HG03097 (cell line): ENCODE measurements at regions not wholly inside any gene's neighbourhood (a gene's known extent, or its start where the extent isn't known, plus 50 kb on each side); places are given as distances from the start of the nearest gene placed in this dataset.
"Not testable (repeated sequence)": the region's sequence is repeated elsewhere in the genome, so short reads cannot be mapped to it uniquely, and the experiment has no call there.

Experiments
- ATAC-seq: cut with Tn5 transposase; IDR thresholded peaks from one replicate; pipeline ENCODE4 v1.9.1; 2021; ENCODE audit not compliant: unreplicated experiment, low FRiP score

GRCh38 chr10:125605167-125605566, 77.8 kb downstream of the TEX36 start:
- no peak for ATAC-seq

GRCh38 chr10:125602825-125603224, 80.1 kb downstream of the TEX36 start:
- ATAC-seq, result no peak

DNA sequence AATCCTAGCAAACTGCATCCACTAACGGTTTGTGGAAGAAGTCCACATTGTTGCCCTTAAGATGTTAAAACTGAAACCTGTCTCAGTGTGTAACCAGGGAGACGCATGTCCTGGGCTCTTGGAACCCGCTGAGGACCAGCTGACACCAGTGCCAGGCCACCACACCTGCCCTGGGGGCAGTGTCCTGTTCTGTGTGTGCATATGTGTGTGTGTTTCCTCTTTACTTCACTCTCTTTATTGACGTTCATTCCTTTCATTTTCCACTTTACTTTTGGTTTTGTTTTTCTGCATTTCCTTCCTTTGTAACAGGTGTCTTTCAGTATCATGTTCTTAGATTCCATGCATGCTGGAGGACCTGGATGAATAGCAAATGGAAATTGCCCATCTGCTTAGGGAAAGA, 83.8 kb downstream of the TEX36 start:
- ATAC-seq, result no peak

DNA sequence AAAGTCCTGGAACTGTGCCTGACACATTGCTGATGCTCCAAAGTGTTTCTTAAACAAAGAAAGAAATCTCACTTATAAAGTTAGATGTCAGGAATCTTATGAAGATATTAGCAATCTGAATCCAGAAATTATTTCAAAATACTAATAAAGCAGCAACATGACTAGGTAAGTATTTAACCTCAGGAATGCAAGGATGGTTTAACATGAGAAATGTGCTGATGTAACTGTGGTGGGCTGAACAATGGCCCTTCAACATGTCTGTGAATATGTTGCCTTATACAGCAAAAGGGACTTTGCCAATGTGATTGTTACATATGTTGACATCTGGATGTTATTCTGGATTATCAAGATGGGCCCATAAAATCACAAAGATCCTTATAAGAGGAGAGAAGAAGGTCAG, 87.1 kb downstream of the TEX36 start:
- no peak for ATAC-seq

- ATAC-seq, result no peak
Measured at GRCh38 chr10:125593644-125594043, 89.3 kb downstream of the TEX36 start.

- no peak for ATAC-seq
Measured at GRCh38 chr10:125592897-125593296, 90.1 kb downstream of the TEX36 start.

GRCh38 chr10:125591886-125592285, 91.1 kb downstream of the TEX36 start:
- no peak for ATAC-seq

DNA sequence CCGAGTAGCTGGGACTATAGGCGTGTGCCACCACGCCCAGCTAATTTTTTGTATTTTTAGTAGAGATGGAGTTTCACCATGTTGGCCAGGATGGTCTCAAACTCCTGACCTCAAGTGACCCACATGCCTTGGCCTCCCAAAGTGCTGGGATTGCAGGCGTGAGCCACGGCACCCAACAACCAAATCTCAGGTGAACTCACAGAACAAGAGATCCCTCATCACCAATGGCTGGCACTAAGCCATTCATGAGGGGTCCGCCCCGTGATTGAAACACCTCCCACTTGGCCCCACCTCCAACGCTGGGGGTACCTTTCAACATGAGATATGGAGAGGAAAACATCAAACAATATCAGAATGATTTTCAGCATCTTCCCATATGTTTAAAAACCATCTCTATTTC, 94.2 kb downstream of the TEX36 start:
- ATAC-seq, result not testable (repeated sequence)

- ATAC-seq, result no peak
Measured at GRCh38 chr10:125584954-125585353, 98.0 kb downstream of the TEX36 start.

- ATAC-seq, result no peak
Measured at GRCh38 chr10:125578658-125579315, 104.2 kb downstream of the TEX36 start.

GRCh38 chr10:125575843-125576242, 107.1 kb downstream of the TEX36 start:
- ATAC-seq, result no peak

- ATAC-seq, result no peak
Measured at GRCh38 chr10:125568156-125568555, 114.8 kb downstream of the TEX36 start.

DNA sequence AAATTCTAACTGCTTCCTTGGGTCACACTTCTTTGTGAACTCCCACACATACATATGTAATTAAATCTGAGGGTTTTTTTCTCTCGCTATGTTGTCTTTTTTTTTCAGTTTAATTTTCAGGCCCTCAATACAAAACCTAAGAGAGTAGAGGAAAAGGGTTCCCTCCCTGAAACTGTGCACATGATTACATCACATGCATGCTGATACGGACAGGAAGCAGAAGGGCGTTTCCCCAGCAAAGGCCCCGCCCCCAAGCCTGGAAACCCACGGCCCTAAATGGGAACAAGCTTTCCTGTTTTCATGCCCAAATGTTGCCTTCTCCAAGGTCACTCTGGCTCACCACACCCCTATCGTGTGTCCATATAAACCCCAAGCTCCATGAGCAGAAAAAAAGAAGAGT, 115.4 kb downstream of the TEX36 start:
- no peak for ATAC-seq

- no peak for ATAC-seq
Measured at GRCh38 chr10:125565046-125565445, 117.9 kb downstream of the TEX36 start.

GRCh38 chr10:125564570-125564969, 118.4 kb downstream of the TEX36 start:
- no peak for ATAC-seq

- no peak for ATAC-seq
Measured at GRCh38 chr10:125562737-125563136, 120.2 kb downstream of the TEX36 start.

- no peak for ATAC-seq
Measured at GRCh38 chr10:125560947-125561346, 122.0 kb downstream of the TEX36 start.

DNA sequence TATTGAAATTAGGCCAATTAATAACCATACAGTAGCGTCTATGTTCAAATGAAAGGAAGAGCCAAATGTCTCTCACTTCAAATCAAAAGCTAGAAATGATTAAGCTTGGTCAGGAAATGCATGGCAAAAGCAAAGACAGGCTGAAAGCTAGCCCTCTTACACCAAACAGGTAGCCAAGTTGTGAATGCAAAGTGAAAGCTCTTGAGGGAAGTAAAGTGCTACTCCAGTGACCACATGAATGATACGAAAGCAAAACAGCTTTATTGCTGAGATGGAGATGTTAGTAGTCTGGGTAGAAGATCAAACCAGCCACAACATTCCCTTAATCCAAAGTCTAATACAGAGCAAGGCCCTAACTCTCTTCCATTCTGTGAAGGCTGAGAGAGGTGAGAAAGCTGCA, 123.8 kb downstream of the TEX36 start:
- peak; percentile 98 for ATAC-seq

DNA sequence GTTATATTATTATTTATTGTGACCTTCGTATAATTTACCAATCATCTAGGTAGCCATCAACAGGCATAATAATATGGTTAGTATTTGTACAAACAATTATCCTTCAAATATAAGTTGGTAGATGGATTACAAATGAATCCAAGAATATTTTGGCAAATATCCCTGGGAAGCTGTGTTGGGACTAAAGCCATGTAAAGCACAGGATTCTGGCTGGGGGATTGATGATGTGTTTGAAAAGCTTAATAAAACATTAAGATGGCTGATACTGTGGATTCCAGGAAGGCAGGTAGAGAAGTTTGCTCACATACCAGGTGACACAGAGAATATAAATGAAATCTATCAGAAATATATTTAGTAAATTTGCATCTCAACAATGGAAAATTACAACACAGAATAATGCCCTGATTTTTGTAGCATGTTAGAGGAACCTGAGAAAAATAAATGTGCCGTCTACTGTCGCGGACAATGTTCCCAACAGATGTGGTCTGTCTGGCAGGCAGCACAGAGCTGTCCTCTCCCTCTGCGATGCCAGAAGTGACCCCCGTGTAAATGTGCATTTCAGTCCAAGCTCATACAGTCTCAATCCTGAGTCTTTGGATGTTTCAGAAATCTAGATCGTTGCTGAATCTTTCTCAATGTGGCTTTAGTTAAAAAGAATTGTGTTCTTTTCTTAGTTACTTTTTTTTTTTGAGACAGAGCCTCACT, 125.0 kb downstream of the TEX36 start:
- ATAC-seq, result no peak

GRCh38 chr10:125557311-125557710, 125.7 kb downstream of the TEX36 start:
- ATAC-seq, result no peak

DNA sequence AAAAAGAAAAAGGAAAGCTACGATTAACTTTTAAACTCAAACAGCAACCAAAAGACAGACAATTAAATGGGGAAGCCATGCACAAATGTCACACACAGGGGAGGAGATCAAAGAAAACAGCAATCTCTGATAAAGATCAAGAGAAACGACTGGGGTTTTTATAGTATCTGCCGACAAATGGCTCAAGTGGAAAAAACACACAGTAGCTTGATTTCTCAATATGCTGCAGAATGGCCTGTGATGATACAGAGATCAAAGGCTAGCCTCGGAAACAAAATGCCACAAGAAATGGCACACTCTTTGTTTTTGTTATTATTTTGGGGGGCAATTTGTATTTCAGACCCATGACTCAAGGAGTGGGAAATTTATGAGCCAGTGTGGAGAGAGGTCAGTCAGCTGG, 126.1 kb downstream of the TEX36 start:
- no peak for ATAC-seq

DNA sequence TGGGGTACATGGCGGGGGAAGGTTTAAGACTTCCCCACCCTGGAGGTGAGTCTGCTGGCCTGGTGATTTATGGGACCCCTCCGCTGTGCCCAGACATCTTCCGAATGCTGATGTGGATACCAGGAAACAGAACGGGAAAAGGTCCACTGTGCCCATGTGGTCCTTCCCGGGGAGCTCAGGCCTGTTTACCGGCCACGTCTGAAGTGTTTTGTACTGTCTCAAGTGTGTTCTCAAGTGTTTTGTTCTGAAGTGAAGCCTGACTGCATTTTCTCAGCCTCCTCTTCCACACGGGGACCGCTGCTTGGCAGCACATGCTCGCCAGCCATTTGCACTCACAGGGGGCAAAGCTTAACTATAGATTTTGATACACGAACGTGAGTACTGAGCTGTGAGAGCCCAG, 127.2 kb downstream of the TEX36 start:
- ATAC-seq, result no peak
